ENCODE measurements at regions not wholly inside any gene's neighbourhood (a gene's known extent, or its start where the extent isn't known, plus 50 kb on each side); places are given as distances from the start of the nearest gene placed in this dataset.

DNA sequence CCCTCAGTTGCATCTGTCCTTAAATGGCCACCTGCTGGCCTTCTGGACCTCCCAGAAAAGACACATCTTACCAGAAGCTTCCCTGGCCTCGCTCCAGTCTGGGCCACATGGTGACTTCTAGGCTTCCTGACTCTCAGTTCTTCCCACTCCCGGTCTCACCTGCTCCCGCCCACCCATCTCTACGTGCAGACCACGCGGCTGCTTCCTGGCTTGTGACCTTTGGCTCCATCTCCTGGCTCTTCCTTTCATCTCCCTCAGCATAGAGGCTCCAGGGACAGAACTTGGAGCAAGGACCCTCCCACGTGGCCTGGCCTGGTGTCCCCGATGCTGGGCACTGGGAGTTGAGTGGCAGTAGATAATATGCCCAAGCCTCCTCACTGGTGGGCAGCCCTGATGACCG, 124.9 kb upstream of the IRF2BP2 start:
- Histone ChIP-seq H2AFZ (ENCODE audit: control insufficient read depth, low read length) (no peak overlapping the region), H3K27ac (ENCODE audit: control insufficient read depth, insufficient read depth, low read length) (no peak overlapping the region), H4K20me1 (ENCODE audit: control insufficient read depth, extremely low read depth, insufficient read depth, low read length) (no peaks in the 10 kb centered on the region), H3K4me2 (ENCODE audit: control insufficient read depth, extremely low read depth, insufficient read depth, low read depth, low read length) (no peak overlapping the region), H3K4me3 (ENCODE audit: control insufficient read depth in 2 of 3, extremely low read depth in 1 of 3, insufficient read depth in 2 of 3, low read depth in 1 of 3, low read length in 3 of 3) (no peak overlapping the region), H3K4me1 (ENCODE audit: control insufficient read depth, extremely low read depth, insufficient read depth, low read length) (peaks cover 23% of the 10 kb centered on the region), H3K79me2 (ENCODE audit: control insufficient read depth, insufficient read depth, low read length) (no peaks in the 10 kb centered on the region), H3K36me3 (ENCODE audit: control insufficient read depth in 2 of 2, extremely low read depth in 1 of 2, insufficient read depth in 2 of 2, low read length in 2 of 2) (no peaks in the 10 kb centered on the region), H3K9me3 (ENCODE audit: control insufficient read depth, low read depth, low read length) (no peaks in the 10 kb centered on the region), H3K9me1 (ENCODE audit: control insufficient read depth, extremely low read depth, insufficient read depth, low read length) (no peaks in the 10 kb centered on the region), H3K9ac (ENCODE audit: control insufficient read depth, extremely low read depth, insufficient read depth, low read length) (no peak overlapping the region), H3K27me3 (ENCODE audit: control insufficient read depth, extremely low read depth, insufficient read depth, low read length) (no peaks in the 10 kb centered on the region)
- FAIRE-seq (no peak), DNase-seq (ENCODE audit: low read depth, low spot score) (no peak)
- dilution Hi-C loops (cut with MboI; ENCODE audit: extremely low pct_ligation_motif_present, low sequenced_read_pairs) = no loop called here
- TF ChIP-seq, protein P1, sequence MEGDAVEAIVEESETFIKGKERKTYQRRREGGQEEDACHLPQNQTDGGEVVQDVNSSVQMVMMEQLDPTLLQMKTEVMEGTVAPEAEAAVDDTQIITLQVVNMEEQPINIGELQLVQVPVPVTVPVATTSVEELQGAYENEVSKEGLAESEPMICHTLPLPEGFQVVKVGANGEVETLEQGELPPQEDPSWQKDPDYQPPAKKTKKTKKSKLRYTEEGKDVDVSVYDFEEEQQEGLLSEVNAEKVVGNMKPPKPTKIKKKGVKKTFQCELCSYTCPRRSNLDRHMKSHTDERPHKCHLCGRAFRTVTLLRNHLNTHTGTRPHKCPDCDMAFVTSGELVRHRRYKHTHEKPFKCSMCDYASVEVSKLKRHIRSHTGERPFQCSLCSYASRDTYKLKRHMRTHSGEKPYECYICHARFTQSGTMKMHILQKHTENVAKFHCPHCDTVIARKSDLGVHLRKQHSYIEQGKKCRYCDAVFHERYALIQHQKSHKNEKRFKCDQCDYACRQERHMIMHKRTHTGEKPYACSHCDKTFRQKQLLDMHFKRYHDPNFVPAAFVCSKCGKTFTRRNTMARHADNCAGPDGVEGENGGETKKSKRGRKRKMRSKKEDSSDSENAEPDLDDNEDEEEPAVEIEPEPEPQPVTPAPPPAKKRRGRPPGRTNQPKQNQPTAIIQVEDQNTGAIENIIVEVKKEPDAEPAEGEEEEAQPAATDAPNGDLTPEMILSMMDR (optimal IDR thresholded peaks at IDR 0.05 in 1 of 3, IDR thresholded peaks at IDR 0.05 in 1 of 3, conservative IDR thresholded peaks at IDR 0.05 in 1 of 3; ENCODE audit: extremely low read depth in 1 of 3, insufficient read depth in 2 of 3, low read length in 3 of 3) = no peak
- TF ChIP-seq EZH2 (IDR thresholded peaks at IDR 0.05; ENCODE audit: low read length) = no peak

DNA sequence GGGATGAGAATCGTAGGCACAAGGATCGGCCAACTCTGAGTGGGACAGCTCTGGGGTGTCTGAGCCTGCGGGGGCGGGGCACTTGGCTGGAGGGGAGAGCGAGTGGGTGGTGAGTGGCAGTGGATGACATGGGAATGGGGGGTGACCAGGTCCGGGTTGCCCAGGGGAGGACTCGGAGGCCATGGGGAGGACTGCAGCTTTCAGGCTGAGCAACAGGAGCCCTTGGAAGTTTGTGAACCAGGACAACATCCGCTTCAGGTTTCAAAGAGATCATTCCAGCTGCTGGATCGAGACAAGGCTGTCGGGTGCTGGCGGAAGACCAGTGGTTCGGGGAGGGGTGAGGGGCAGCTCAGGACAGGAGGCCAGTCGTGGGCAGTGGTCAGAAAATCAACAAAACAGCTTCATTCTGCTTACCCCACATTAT, 124.4 kb upstream of the IRF2BP2 start:
- no peak for DNase-seq (ENCODE audit: low read depth, low spot score)
- H3K79me2 ChIP-seq (ENCODE audit: control insufficient read depth, insufficient read depth, low read length) = no peaks in the 10 kb centered on the region
- dilution Hi-C loops (cut with MboI; ENCODE audit: extremely low pct_ligation_motif_present, low sequenced_read_pairs) = no loop called here

DNA sequence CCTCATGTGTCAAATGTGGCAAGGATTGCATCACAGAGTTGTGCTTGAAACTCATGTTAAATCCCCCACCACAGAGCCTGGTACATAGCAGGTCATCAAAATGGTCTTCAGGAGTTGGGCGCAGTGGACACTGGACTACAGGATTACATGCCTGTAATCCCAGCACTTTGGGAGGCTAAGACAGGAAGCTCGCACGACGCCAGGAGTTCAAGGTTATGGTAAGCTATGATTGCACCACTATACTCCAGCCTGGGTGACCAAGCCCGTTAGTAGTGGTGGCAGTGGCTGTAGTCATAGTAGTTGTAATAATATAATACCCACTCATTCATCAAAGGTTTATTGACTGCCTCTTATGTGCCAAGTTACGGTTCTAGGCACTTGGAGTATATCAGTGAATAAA, 123.4 kb upstream of the IRF2BP2 start:
- Histone ChIP-seq H3K9me3 (ENCODE audit: control insufficient read depth, low read depth, low read length) (no peaks in the 10 kb centered on the region), H3K9ac (ENCODE audit: control insufficient read depth, extremely low read depth, insufficient read depth, low read length) (no peak overlapping the region), H3K79me2 (ENCODE audit: control insufficient read depth, insufficient read depth, low read length) (no peaks in the 10 kb centered on the region), H3K4me3 (ENCODE audit: control insufficient read depth in 2 of 3, extremely low read depth in 1 of 3, insufficient read depth in 2 of 3, low read depth in 1 of 3, low read length in 3 of 3) (no peak overlapping the region), H3K4me2 (ENCODE audit: control insufficient read depth, extremely low read depth, insufficient read depth, low read depth, low read length) (no peak overlapping the region), H2AFZ (ENCODE audit: control insufficient read depth, low read length) (no peak overlapping the region), H3K27ac (ENCODE audit: control insufficient read depth, insufficient read depth, low read length) (no peak overlapping the region), H3K36me3 (ENCODE audit: control insufficient read depth in 2 of 2, extremely low read depth in 1 of 2, insufficient read depth in 2 of 2, low read length in 2 of 2) (no peaks in the 10 kb centered on the region), H3K9me1 (ENCODE audit: control insufficient read depth, extremely low read depth, insufficient read depth, low read length) (no peaks in the 10 kb centered on the region), H4K20me1 (ENCODE audit: control insufficient read depth, extremely low read depth, insufficient read depth, low read length) (no peaks in the 10 kb centered on the region), H3K27me3 (ENCODE audit: control insufficient read depth, extremely low read depth, insufficient read depth, low read length) (no peaks in the 10 kb centered on the region), H3K4me1 (ENCODE audit: control insufficient read depth, extremely low read depth, insufficient read depth, low read length) (peaks cover 23% of the 10 kb centered on the region)
- dilution Hi-C loops (cut with MboI; ENCODE audit: extremely low pct_ligation_motif_present, low sequenced_read_pairs) = no loop called here
- no peak for FAIRE-seq
- DNase-seq (ENCODE audit: low read depth, low spot score) = no peak
- TF ChIP-seq EZH2 (IDR thresholded peaks at IDR 0.05; ENCODE audit: low read length) = no peak
- TF ChIP-seq, protein P1 (optimal IDR thresholded peaks at IDR 0.05 in 1 of 3, IDR thresholded peaks at IDR 0.05 in 1 of 3, conservative IDR thresholded peaks at IDR 0.05 in 1 of 3; ENCODE audit: extremely low read depth in 1 of 3, insufficient read depth in 2 of 3, low read length in 3 of 3) = no peak

More for the DNA sequence above, 124.4 kb upstream of the IRF2BP2 start:
- no peaks in the 10 kb centered on the region for H3K27me3 ChIP-seq (ENCODE audit: control insufficient read depth, extremely low read depth, insufficient read depth, low read length)
- no peak for TF ChIP-seq EZH2 (IDR thresholded peaks at IDR 0.05; ENCODE audit: low read length)
- no peaks in the 10 kb centered on the region for H3K9me3 ChIP-seq (ENCODE audit: control insufficient read depth, low read depth, low read length)
- no peaks in the 10 kb centered on the region for H3K9me1 ChIP-seq (ENCODE audit: control insufficient read depth, extremely low read depth, insufficient read depth, low read length)
- H3K9ac ChIP-seq (ENCODE audit: control insufficient read depth, extremely low read depth, insufficient read depth, low read length) = no peak overlapping the region
- H4K20me1 ChIP-seq (ENCODE audit: control insufficient read depth, extremely low read depth, insufficient read depth, low read length) = no peaks in the 10 kb centered on the region
- no peak overlapping the region for H2AFZ ChIP-seq (ENCODE audit: control insufficient read depth, low read length)
- no peak overlapping the region for H3K4me2 ChIP-seq (ENCODE audit: control insufficient read depth, extremely low read depth, insufficient read depth, low read depth, low read length)
- no peak for FAIRE-seq
- no peaks in the 10 kb centered on the region for H3K36me3 ChIP-seq (ENCODE audit: control insufficient read depth in 2 of 2, extremely low read depth in 1 of 2, insufficient read depth in 2 of 2, low read length in 2 of 2)
- H3K27ac ChIP-seq (ENCODE audit: control insufficient read depth, insufficient read depth, low read length) = no peak overlapping the region
- H3K4me1 ChIP-seq (ENCODE audit: control insufficient read depth, extremely low read depth, insufficient read depth, low read length) = peaks cover 23% of the 10 kb centered on the region
- H3K4me3 ChIP-seq (ENCODE audit: control insufficient read depth in 2 of 3, extremely low read depth in 1 of 3, insufficient read depth in 2 of 3, low read depth in 1 of 3, low read length in 3 of 3) = no peak overlapping the region
